MM.1S (cell line): ENCODE measurements at regions not wholly inside any gene's neighbourhood (a gene's known extent, or its start where the extent isn't known, plus 50 kb on each side); places are given as distances from the start of the nearest gene placed in this dataset.

Experiments
- CTCF ChIP-seq: fragments of 300-600 bp; sonication (generic); IDR thresholded peaks from 2 replicates; pipeline ENCODE4 v1.5.1; 2016; ENCODE audit warnings: antibody characterized with exemption, low read length, mixed read lengths
- EZH2 ChIP-seq: fragments of 300-600 bp; sonication (generic); optimal IDR thresholded peaks from 2 replicates; pipeline ENCODE3; 2017; ENCODE audit warnings: low read depth, mild to moderate bottlenecking, antibody characterized with exemption, low read length, mixed read lengths

GRCh38 chr13:40024967-40025714, 369.7 kb downstream of the COG6 start:
- TF ChIP-seq CTCF (no peak), EZH2 (no peak)
